Stimulated activated CD8-positive, alpha-beta memory T cell treated with anti-CD3 and anti-CD28 coated beads, Interleukin-12 subunit alpha, Interleukin-12 subunit beta, amount 100 ng/mL, for 1 hour (primary cell): ENCODE measurements at regions not wholly inside any gene's neighbourhood (a gene's known extent, or its start where the extent isn't known, plus 50 kb on each side); places are given as distances from the start of the nearest gene placed in this dataset.
A peak's percentile ranks its signal among the peaks of the same experiment; 100 is the strongest.

Experiments used
- DNase-seq: peaks from one replicate; pipeline ENCODE4 v3.0.0-alpha.2; 2020; ENCODE audit warnings: low read depth

- peak; percentile 87 for DNase-seq
Observed at GRCh38 chr3:194769020-194769643, 83.4 kb downstream of the FAM43A start.

- DNase-seq: no peak
Observed at GRCh38 chr3:194772241-194773000, 86.7 kb downstream of the FAM43A start.

- DNase-seq: no peak
Observed at GRCh38 chr3:194773216-194773615, 87.5 kb downstream of the FAM43A start.

- DNase-seq: no peak
Observed at GRCh38 chr3:194773771-194774455, 88.2 kb downstream of the FAM43A start.

GRCh38 chr3:194775266-194775665 is 89.6 kb downstream of the FAM43A start:
- no peak for DNase-seq

GRCh38 chr3:194775731-194776130 is 90.0 kb downstream of the FAM43A start:
- DNase-seq: no peak

- no peak for DNase-seq
Observed at GRCh38 chr3:194777729-194778128, 92.0 kb downstream of the FAM43A start.

- no peak for DNase-seq
Observed at GRCh38 chr3:194779729-194780224, 94.1 kb downstream of the FAM43A start.

- no peak for DNase-seq
Observed at GRCh38 chr3:194780706-194781105, 95.0 kb downstream of the FAM43A start.

- no peak for DNase-seq
Observed at GRCh38 chr3:194781617-194782016, 95.9 kb downstream of the FAM43A start.

GRCh38 chr3:194782698-194783404 is 97.2 kb downstream of the FAM43A start:
- DNase-seq: no peak

GRCh38 chr3:194784361-194784760 is 98.7 kb downstream of the FAM43A start:
- no peak for DNase-seq

GRCh38 chr3:194785315-194785714 is 99.6 kb downstream of the FAM43A start:
- DNase-seq: no peak

- no peak for DNase-seq
Observed at GRCh38 chr3:194787072-194787471, 101.4 kb downstream of the FAM43A start.

- no peak for DNase-seq
Observed at GRCh38 chr3:194787650-194788049, 102.0 kb downstream of the FAM43A start.

- no peak for DNase-seq
Observed at GRCh38 chr3:194792368-194792767, 106.7 kb downstream of the FAM43A start.

- DNase-seq: no peak
Observed at GRCh38 chr3:194797555-194798250, 112.0 kb downstream of the FAM43A start.

- DNase-seq: no peak
Observed at GRCh38 chr3:194798486-194798885, 112.8 kb downstream of the FAM43A start.

GRCh38 chr3:194800002-194800401 is 114.3 kb downstream of the FAM43A start:
- DNase-seq: no peak

- no peak for DNase-seq
Observed at GRCh38 chr3:194801461-194802432, 116.1 kb downstream of the FAM43A start.
